ENCODE measurements at regions not wholly inside any gene's neighbourhood (a gene's known extent, or its start where the extent isn't known, plus 50 kb on each side); places are given as distances from the start of the nearest gene placed in this dataset.

DNA sequence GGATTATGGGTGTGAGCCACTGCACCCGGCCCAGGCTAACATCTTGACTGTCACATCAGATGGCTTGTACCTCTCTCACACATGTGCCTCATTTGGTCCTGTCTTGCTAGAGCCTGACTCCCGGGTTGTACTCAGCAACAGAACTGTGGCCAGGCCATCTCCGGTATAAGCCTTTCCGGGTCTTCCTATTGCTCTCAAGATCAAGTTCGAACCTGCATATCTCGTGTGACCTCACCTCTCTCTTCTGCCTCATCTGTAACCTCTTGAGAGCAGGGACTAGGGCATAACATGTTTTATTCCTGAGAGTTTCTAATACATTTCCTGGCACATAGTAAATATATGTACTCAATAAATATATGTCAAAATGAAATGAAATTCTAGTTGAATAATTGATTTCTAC is 114.0 kb downstream of the ACAA2 start:
- no peak for DNase-seq
- WGBS, 3 donors, result 88 to 93% (median 92%) methylated on average over 6 of the region's 6 CpGs
- Histone ChIP-seq H3K9me3 (no peaks in the 10 kb centered on the region), H3K4me1 (ENCODE audit: insufficient read depth) (no peaks in the 10 kb centered on the region), H3K27ac (no peak overlapping the region), H3K36me3 (no peaks in the 10 kb centered on the region), H3K4me3 (no peak overlapping the region), H3K27me3 (no peaks in the 10 kb centered on the region)
- TF ChIP-seq POLR2A (IDR thresholded peaks at IDR 0.05) (no peak), EP300 (IDR thresholded peaks at IDR 0.05) (no peak)
- TF ChIP-seq, protein P1, sequence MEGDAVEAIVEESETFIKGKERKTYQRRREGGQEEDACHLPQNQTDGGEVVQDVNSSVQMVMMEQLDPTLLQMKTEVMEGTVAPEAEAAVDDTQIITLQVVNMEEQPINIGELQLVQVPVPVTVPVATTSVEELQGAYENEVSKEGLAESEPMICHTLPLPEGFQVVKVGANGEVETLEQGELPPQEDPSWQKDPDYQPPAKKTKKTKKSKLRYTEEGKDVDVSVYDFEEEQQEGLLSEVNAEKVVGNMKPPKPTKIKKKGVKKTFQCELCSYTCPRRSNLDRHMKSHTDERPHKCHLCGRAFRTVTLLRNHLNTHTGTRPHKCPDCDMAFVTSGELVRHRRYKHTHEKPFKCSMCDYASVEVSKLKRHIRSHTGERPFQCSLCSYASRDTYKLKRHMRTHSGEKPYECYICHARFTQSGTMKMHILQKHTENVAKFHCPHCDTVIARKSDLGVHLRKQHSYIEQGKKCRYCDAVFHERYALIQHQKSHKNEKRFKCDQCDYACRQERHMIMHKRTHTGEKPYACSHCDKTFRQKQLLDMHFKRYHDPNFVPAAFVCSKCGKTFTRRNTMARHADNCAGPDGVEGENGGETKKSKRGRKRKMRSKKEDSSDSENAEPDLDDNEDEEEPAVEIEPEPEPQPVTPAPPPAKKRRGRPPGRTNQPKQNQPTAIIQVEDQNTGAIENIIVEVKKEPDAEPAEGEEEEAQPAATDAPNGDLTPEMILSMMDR (IDR thresholded peaks at IDR 0.05), result no peak
- intact Hi-C loops (cut with DNase I), result no loop called here

DNA sequence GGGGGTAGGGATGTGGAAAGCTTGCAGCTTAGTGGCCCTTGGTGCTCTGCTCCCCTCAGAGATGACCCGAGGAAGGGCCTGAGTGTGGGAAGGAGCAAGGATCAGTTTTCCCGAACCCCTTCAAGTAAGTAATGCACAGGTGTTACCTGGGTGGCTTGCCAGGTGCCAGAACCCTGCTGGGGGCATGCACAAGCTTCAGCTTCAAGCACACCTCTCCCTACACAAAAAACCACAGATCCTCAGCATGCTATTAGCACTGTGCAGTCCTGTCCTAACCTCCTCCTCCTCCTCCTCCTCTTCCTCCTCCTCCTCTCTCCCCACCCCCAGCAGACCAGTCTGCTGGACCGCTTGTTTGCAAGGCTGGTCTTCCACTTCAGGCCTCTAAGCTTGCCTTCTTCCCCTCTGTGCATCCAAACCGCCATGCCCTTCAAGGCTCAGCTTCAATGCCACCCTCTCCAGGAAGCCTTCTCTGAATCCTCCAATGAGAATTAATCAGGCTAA is 114.8 kb downstream of the ACAA2 start:
- no peak for DNase-seq
- H3K4me3 ChIP-seq, result no peak overlapping the region
- no peaks in the 10 kb centered on the region for H3K27me3 ChIP-seq
- H3K36me3 ChIP-seq, result no peaks in the 10 kb centered on the region
- H3K27ac ChIP-seq, result no peak overlapping the region
- no peaks in the 10 kb centered on the region for H3K4me1 ChIP-seq (ENCODE audit: insufficient read depth)
- intact Hi-C loops (cut with DNase I), result no loop called here
- 75 to 86% (median 84%) methylated on average over 4 of the region's 4 CpGs for WGBS, 3 donors
- H3K9me3 ChIP-seq, result no peaks in the 10 kb centered on the region
- no peak for TF ChIP-seq EP300 (IDR thresholded peaks at IDR 0.05)

DNA sequence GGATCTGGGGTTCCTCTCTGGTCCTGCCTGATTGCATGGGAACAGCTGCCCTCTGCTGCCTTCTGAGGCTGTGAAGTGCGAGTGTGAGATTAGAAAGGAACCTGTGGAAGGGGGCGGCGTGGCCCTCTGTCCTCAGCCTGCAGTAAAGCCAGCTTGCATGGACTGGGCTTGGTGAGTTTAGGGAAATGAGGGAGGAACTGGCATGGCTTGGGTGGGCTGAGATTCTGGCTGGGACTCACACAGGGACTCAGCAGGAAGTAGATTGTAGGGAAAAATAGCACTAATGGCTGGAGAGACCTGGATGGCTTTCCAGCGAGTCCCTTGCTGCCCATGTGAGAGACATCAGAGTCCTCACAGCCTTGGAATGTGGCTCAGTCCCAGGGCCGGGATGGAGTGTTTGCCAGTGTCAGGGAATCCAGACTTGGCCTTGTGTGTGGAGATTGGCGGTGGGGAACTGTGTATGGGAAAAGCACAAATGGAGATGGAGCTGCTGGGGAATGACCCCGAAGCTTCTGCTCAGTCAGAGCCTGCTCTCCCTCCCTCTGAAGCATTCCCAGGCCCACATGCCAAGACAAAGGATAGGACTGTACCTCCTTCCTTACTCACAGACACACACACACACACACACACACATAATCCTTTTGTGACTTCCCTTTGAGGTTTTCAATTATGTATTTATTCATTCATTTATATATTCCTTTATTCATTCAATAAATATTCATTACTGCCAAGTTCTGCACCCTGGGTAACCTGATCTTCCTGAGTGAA is 115.4 kb downstream of the ACAA2 start:
- no peak overlapping the region for H3K4me3 ChIP-seq
- 41 to 54% (median 45%) methylated on average over 7 of the region's 7 CpGs for WGBS, 3 donors
- no peak overlapping the region for H3K27ac ChIP-seq
- H3K36me3 ChIP-seq, result no peaks in the 10 kb centered on the region
- intact Hi-C loops (cut with DNase I), result no loop called here
- no peak for DNase-seq
- TF ChIP-seq EP300 (IDR thresholded peaks at IDR 0.05), result no peak
- TF ChIP-seq, protein P1 (IDR thresholded peaks at IDR 0.05), result no peak
- TF ChIP-seq POLR2A (IDR thresholded peaks at IDR 0.05), result no peak
- H3K9me3 ChIP-seq, result no peaks in the 10 kb centered on the region
- H3K27me3 ChIP-seq, result no peaks in the 10 kb centered on the region
- H3K4me1 ChIP-seq (ENCODE audit: insufficient read depth), result no peaks in the 10 kb centered on the region

DNA sequence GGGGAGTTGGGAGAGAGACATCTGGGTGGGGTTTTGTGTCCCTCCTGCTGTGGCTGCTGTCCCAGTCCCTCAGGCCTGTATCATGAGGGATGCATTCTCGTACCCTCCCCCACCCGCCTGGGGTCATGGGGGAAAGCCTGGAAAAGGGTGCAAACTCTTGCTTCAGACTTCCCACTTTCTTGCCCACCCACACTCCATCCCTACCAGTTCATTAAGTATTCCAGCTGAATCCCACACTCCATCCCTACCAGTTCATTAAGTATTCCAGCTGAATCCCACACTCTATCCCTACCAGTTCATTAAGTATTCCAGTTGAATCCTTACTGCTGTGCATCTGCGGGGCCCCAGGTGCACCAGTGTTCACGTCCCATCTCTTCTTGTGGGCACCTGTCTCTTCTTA is 116.3 kb downstream of the ACAA2 start:
- TF ChIP-seq EP300 (IDR thresholded peaks at IDR 0.05) (no peak), POLR2A (IDR thresholded peaks at IDR 0.05) (no peak)
- TF ChIP-seq, protein P1 (IDR thresholded peaks at IDR 0.05), result no peak
- Histone ChIP-seq H3K27me3 (no peaks in the 10 kb centered on the region), H3K4me3 (no peak overlapping the region), H3K36me3 (no peaks in the 10 kb centered on the region), H3K27ac (no peak overlapping the region), H3K9me3 (no peaks in the 10 kb centered on the region), H3K4me1 (ENCODE audit: insufficient read depth) (no peaks in the 10 kb centered on the region)
- no peak for DNase-seq
- intact Hi-C loops (cut with DNase I), result no loop called here
- 90 to 92% (median 91%) methylated on average over 4 of the region's 4 CpGs for WGBS, 3 donors

DNA sequence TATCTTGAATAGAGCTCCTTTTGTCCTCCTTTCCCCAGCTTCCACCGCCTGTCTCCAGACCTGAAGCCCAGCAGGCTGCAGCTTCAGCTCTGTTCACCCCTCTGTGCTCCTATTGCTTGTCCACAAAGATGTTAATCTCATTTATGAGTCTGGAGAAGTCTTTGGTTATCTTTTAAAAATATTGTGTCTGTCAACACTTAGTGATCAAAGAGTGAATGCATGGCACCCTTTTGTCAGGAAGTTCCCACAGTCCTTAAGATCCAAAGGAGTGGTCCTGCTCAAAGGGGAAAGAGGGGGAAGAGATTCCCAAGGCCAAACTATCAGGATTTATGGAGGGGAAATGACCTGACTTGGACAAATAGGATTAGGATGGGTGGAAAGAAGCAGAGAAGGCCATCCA is 118.9 kb downstream of the ACAA2 start:
- no peaks in the 10 kb centered on the region for H3K27me3 ChIP-seq
- TF ChIP-seq, protein P1 (IDR thresholded peaks at IDR 0.05), result no peak
- no peak for TF ChIP-seq POLR2A (IDR thresholded peaks at IDR 0.05)
- no peak for TF ChIP-seq EP300 (IDR thresholded peaks at IDR 0.05)
- DNase-seq, result no peak
- intact Hi-C loops (cut with DNase I), result no loop called here
- H3K27ac ChIP-seq, result no peak overlapping the region
- WGBS, 3 donors, result 85 to 100% (median 91%) methylated on average over 1 of the region's 1 CpG
- H3K4me3 ChIP-seq, result no peak overlapping the region
- H3K36me3 ChIP-seq, result no peaks in the 10 kb centered on the region
- no peaks in the 10 kb centered on the region for H3K4me1 ChIP-seq (ENCODE audit: insufficient read depth)
- H3K9me3 ChIP-seq, result no peaks in the 10 kb centered on the region

All from ovary (tissue), 7 donors.